Stimulated activated CD4-positive, alpha-beta T cell treated with anti-CD3 and anti-CD28 coated beads, Interleukin-4, amount 100 ng/mL, for 1 hour (primary cell): ENCODE measurements at regions not wholly inside any gene's neighbourhood (a gene's known extent, or its start where the extent isn't known, plus 50 kb on each side); places are given as distances from the start of the nearest gene placed in this dataset.
"Not testable (repeated sequence)": the region's sequence is repeated elsewhere in the genome, so short reads cannot be mapped to it uniquely, and the experiment has no call there.

Source experiments
- DNase-seq: peaks from one replicate; pipeline ENCODE4 v3.0.0-alpha.2; 2020

DNA sequence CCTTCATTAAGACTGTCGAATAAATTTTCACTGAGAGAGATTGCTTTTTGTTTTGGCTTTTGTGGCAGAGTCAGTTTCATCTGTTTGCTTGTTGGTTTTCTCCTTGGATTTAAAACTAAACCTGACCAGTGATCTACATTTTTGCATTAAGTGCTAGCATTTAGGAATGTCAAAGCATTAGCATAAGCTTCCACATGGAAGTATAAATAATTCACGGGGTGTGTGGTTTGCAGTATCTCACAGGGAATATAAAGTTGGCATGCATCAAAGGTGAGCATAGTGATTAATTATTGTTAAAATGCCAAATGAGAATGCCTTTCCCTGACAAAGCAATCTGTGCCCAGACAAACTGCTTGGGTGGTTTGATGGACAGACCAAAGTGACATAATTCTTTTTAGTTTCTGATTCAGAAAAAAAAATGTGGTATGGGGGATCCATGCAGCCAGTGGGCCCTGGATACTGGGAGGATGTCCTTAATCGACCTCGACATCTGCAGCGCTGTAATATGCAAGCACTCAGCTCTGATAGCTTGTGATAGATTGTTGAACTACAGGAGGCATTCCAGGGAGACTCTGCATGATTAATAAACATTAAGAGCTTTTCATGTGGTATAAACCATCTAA is 339.3 kb upstream of the POM121L12 start:
- DNase-seq, result no peak

DNA sequence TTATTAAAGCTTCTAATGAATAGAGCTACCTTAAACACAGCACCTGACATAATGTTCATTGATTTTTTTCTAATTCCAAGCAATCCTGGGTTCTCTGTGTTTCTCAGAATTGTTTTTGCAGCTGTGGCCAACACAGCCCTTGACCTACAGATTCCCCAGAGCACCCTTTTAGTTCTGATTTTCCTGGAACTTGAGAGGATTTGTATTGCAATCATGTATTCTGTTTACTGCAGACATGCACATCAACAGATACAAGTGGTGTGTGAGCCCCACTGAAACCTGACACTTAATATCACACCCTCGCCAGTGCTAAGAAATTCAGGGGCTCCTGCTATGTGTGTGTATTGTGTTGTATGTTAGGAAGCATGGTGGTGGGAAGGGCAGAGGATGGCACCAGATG is 344.2 kb upstream of the POM121L12 start:
- DNase-seq, result no peak

DNA sequence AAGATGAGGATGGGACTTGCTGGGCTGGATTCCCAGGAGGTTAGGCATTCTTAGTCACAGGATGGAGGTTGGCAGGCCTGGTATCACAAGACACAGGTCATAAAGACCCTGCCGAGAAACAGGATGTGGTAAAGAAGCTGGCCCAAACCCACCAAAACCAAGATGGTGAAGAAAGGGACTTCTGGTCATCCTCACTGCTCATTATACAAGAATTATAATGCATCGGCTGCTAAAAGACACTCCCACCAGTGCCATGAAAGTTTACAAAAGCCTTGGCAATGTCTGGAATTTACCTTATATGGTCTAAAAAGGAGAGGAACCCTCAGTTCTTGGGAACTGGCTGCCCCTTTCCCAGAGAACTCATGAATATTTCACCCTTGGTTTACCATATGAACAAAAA is 345.5 kb upstream of the POM121L12 start:
- DNase-seq, result no peak

DNA sequence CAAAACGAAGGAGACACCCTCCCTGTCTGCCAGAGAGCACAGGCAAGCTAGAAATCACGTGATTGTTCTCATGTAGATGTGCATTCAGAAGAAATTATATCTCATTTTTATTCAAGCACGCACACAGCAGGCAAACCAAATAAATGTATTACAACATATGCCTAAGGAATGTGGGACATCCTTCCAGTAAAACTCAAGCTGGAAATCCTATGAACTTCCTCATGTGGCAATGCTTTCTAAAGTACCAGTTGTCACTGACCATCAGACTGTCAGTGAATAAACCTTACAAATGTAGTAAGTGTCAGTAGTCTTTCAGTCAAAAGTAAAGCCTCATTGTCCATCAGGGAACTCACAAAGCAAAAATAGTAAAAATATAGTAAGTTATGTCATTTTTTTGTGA is 350.1 kb upstream of the POM121L12 start:
- no peak for DNase-seq

DNA sequence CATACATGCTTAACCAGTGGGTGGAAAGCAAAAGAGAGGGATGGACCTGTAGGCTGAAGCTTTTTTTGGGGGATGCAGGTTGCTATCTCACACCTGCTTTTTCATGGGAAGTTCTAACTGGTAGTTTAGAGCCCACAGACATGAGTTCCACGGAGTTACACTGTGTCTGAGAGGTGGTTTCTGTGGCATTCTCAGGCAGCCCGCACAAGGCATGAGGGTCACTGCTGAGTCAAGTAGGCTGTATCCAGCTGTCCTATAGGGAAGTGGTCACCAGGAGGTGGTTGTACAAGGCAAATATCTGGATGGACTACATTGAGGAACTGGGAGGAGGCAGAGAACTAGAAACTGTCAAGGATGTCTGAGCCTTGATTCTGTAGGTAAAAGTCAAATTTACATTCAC is 351.0 kb upstream of the POM121L12 start:
- DNase-seq, result no peak

DNA sequence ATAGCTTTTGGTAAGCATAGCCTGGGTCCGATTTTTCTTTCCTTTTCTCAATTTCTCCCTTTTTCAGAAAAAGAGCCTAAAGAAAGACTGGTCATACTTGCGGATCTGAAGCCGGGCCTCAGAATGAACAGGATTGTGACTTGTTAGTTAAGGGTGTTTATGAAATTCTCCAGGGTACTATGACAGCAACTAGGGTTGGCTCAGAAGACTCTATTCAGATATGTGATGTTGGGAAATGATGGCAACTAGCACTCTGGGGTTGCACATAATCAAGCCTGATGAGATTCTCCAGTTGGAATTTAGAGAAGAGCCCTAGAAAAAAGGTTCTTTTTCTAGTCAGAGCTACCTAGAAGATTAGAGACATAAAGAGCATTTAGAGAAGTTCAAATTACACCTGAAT is 352.4 kb upstream of the POM121L12 start:
- no peak for DNase-seq

DNA sequence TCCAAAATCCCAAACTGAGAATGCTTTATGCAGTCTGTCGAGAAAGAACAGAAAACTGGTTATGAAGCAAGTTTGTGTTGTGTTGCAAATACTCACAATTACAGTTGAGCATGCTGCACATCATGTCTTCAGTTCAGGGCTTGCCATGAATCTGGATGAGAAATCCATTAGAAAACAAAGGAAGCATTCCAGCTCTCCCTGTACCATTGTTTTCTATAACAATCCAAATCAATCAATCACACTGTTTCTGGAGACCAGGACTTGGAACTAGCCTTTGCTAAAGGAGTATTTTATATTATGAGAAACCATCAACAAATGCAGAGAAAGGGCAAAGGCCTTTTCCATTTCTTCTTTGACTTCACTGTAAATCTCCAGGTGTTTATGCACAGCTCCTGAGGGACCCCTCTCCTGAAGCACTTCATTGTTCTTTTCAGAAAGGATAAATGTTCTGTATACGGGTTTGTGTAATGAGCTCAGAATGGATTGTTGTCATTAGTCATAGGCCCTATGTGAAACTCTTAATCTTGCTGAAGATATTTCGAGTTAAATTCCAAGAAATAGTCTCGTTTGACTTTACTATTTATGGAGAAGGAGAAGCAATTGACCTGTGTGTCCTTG is 364.7 kb upstream of the POM121L12 start:
- no peak for DNase-seq

DNA sequence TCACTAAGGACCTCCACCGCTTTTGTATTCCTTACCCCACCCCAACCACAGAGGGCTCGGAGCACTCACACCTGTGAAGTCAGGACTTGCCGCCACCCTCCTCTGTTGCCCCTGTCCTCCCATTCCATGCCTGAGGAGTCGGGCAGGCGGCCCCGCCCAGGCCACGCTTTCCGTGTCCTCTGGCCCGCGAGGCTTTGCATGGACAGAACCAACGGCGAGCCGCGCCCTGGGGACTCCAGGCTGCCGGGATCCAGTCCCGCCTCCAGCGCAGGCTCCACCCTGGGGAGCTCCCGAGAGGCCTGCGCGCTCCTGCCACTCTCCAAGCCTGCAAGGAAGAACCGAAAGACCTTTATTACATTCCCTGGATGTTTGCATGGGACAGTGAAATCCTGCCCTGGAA is 366.4 kb upstream of the POM121L12 start:
- no peak for DNase-seq

DNA sequence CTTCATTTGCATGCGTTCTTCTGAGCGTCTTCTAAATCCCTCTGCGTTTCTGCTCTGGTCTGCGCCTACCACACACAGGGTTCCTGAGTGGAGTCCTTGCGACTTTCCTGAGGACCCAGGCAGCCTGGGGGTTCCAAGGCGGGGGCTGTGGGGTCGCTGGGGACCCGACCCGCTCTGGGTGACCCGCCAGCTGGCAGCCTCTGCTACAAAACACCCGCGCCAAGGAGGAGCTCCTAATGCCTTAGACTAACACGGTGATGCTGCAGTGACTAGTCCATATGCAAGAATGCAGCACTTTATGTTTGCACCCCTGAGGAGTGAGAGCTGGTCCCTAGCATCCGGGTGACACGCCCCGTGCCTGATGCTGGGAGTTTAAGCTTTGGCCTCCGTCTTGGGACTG is 367.0 kb upstream of the POM121L12 start:
- no peak for DNase-seq

DNA sequence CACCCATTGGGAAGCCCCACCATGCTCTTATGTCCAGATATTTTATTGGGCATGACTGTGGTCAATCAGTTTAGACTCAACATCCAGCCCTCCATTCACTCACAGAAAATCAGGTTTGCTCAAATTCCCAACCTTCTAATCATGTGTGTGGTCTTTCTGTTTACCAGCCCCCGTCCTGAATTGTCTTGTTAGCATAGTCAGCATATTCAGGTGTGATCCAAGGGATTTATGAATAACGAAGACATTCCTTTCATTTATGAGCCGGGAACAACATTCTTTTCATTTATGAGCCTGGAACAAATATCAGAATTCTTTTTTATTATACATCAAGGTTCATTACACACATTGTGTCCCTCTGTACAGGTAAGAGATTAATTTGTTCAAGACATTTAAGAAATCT is 376.3 kb upstream of the POM121L12 start:
- no peak for DNase-seq

DNA sequence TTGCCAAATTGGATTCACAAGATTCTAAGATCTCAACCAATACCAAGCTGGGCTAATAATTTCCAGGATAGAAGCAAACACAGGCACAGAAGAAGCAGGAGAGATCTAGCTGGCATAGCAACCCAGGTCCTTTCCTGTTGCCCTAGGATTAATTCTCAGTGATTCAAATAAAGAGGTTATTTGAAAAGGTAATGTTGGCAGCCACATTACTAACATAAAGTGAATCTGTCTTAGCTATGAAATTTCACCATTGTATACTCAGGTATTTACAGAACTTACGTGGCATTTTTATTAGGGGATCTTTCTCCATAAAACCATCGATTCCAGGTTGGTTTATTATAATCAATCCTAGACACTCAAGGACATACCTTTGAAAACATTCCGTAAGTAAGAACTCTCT is 379.3 kb upstream of the POM121L12 start:
- no peak for DNase-seq

DNA sequence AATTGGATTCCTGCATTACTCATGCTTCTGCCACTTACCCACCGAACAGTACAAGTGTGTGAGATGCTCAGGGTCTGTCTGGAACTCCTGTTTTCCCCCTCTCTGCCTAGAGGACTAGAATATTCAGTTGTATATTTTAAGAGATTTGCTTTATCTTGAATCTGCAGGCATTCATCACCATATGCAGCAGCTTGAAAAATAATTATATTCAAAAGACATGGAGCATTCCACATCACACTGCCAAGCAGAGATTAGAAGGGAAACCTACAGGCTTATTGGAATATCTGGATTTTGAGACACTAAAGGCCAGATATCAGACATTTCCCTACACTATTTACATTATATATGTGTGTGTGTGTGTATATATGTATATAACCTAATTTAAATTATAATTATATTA is 382.8 kb upstream of the POM121L12 start:
- DNase-seq, result no peak

DNA sequence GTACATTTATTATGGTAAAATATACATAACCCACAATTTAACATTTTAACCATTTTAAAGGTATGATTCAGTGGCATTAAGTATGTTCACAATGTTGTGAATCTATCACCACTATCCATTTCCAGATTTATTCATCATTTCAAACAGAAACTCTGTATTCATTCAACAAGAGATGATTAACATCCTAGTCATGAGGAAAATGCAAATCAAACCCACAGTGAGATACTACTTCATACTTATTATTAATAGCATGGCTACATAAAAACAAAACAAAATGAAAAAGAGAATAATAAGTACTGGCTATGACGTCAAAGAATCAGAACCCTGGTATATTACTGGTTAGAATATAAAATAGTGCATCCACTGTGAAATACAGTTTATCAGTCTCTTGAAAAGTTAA is 386.6 kb upstream of the POM121L12 start:
- no peak for DNase-seq

DNA sequence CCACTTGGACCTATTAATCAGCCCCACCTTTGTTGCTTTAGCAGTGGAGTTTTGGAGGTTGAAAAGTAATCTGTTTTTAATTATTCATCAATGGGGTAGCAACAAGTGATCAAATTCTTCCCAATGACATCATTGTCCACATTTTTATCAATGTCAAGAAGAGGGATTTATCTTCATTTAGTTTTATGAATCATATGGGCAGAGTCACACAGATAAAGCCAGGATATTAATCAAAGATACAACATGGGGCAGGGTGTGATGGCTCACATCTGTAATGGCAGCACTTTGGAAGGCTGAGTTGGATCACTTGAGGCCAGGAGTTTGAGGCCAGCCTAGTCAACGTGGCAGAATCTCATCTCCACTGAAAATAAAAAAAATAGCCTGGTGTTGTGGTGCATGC is 388.4 kb upstream of the POM121L12 start:
- DNase-seq, result no peak

DNA sequence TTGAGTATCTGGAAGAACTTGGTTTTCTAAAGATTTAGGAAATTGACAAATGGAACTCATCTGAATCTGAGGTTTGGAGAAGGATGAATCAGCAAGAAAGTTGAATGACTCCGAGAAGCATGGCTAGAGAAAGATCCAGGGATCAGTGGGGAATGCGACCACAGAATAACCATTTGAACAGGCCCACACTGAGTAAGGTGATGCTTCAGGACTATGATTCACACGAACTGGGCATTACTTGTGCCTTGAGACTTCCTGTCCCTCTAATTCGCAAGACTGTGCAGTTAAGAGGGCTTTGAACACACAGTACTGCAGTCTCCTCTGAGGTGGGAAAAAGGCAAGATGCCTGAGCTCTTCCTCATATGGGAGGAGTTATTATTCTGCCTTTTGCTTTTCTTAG is 395.5 kb upstream of the POM121L12 start:
- DNase-seq, result no peak

DNA sequence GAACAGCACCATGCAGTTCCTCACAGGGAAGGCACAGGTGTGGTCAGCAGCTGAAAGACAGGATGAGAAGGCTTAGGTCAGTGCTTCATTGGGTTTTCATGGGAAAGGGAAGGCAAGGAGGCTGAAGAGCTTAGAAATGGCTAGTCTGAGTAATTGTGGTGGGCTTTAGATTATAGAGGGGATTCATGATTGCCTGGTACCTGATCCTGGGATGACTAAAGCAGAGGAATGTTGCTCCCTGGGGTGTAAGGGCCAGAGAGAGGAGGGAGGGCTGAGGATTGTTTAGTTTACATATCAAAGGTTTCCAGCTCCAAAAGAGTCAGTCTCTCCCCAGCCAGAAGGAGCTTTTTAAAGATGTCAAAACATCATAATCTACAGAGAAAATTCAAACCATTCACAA is 396.3 kb upstream of the POM121L12 start:
- DNase-seq, result no peak

DNA sequence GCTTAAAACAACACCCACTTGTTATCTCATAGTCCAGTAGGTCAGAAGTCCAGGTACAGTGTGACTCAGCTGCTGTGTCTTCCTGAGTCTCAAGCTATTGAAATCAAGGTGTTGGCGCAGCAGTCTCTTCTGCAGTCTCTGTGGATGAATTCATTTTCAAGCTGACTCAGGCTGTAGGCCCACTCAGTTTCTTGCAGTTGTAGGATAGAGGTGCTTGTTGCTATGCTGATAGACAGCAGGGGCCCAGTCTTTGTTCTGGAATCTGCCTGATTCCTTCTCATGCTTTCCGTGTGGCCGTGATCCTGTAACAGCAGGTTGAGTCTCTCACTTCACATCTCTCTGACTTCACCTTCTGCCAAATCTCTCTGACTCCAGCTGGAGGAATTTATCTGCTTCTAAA is 400.4 kb upstream of the POM121L12 start:
- no peak for DNase-seq

DNA sequence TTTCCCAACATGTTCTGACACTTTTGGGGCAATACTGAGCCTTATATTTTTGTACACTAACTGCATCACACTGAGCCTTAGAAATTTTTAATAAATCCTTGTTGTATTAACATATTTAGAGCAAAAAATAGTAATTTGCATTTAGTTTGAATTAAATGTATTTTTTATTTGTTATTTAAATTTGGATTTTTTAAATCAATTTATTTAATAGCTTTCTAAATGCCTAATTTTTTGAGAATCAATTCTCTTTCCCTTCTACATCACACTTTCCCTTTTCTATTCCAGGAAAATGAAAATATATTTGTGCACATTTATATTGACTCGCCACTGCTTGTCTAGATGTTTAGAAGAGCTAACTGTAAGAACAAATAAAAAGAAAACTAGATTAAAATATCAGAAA is 414.6 kb upstream of the POM121L12 start:
- DNase-seq, result no peak

DNA sequence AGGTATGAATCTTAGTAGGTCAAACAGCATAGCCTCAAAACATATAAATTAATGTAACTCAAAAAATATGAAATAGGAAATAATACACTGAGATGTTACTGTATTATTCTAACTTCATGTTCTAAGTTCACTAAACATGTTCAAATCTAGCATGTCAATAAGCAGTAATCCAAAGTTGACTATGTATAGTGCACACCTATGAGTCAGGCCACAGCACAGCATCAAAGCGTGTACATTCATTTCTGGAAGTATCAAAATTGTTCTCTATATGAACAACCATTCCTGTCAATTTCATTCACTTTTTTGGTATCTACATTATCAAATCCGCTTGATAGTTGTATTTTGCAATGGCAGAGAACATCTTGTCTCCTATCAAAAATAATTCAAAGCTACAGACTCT is 418.9 kb upstream of the POM121L12 start:
- DNase-seq, result no peak

DNA sequence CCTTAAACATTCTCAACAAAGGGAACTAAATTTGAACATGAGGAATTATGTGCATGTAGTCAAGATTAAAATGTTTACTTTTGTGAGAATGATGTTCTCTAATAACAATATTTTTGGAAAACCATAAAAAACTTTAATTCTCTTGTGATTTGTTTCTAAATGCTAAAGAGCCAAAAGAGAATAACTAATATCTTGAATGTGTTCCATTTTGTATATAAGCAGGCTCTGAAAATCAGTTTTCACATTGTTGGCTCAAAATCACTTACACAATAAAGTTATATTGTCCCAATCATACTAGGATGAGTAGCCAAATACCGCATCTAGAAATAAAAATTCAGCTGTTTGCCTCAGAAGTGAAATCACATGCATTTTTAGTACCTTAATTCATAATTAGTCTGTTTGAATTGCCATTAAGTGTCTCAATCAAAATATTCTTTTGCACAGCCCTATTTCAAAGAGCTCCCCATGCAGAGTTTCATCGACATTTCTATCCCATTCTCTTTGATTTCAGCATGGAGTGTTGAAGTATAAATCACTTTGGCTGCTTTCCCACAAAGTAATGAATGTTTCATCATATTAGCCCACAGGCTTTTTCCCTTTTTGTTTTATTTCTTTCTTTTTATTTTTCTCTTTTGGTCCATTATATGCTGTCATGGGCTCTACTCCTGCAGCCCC is 420.3 kb upstream of the POM121L12 start:
- DNase-seq, result no peak

DNA sequence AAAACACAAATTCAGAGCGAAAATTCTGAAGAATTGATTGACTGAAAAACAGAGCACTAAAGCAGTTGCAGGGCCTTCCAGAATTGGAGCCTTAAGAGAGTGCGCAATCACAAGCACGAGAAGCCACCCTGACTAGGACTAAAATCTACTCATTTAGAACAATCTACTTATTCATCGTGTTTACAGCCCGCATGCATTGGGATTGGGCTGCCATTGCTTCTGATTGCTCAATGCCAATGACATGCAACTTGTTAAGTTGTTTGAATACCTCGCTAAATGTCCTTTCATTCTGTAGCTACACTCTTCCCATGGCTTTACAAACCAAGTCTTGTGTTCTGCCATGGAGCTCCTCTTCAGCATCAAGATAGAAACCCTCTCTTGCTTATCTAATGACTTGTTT is 425.9 kb upstream of the POM121L12 start:
- DNase-seq, result no peak

DNA sequence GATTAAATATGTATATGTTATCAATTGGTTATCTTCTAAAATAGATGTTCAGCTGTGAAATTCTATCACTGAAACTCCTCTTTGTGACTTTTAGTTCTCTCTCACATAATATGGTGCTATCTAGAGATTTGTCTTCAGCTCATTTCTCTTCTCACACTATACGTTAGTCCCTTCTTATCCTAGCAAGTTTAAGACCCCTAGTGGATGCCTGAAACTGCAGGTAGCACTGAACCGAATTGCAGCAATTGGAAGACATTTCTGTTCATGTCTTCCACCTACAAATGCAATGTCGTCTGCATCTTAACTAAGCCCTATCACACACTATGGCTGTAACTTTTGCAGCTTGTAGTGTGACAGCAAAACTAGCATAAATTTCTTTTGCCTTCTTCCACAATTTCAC is 442.7 kb upstream of the POM121L12 start:
- DNase-seq, result no peak

DNA sequence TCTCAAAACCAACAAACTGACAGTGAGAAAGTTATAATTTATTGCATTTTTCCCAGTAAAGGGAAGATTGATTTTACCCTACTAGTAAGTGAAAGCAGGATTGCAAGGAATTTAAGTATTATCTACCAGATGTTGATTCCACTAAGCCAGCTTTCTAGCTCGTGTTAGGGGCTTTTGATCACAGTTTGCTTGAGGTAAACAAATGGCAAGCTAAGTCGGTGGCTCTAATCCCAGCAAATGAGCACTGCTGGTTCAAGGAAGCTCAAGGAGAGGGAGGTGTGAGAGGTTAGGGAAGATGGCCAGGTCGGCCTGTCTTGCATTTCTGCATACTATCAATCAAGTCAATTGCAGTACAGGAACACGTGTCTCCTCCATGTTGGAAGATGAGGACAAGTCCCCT is 448.7 kb upstream of the POM121L12 start:
- DNase-seq, result no peak

DNA sequence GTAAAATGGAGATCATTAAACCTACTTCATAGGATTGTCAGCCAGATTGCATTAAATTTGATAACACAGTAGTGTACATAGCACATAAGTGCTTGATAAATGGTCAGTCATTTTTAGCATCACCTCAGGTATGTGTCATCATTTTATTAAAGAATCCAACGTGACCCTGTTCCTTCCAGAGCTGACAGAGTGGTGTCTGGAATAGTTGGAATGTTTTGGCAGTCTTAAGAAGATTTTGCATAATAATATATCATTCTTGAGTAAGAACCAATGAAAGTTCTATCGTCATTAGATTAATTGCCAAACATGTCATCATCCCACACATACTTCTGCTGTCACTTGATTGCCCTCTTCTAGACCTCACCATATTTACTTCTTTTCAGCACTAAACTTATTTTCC is 451.4 kb upstream of the POM121L12 start:
- DNase-seq, result no peak

DNA sequence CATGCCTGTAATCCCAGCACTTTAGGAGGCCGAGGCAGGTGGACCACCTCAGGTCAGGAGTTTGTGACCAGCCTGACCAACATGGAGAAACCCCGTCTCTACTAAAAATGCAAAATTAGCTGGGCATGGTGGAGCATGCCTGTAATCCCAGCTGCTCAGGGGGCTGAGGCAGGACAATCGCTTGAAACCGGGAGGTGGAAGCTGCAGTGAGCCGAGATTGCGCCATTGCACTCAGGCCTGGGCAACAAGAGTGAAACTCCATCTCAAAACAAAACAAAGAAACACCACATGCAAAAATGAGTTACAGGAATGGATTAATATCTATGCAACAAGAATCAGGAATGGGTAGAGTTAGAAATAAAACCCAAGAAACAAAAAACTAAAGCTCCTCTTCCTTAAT is 462.3 kb upstream of the POM121L12 start:
- DNase-seq, result not testable (repeated sequence)
